HepG2 (cell line): ENCODE measurements at regions not wholly inside any gene's neighbourhood (a gene's known extent, or its start where the extent isn't known, plus 50 kb on each side); places are given as distances from the start of the nearest gene placed in this dataset.

Source experiments
- ATAC-seq: fragments of 200-7000 bp; cut with Tn5 transposase; 3 replicates; pipeline ENCODE4 v1.9.1; 2020; ENCODE audit warnings: mild to moderate bottlenecking, moderate library complexity
- BruUV-seq: library from RNA; stranded (reverse); fragments of 400-500 nt; replicated peaks from 2 replicates; lab custom pipeline; 2021; lab: Mats Ljungman, UMichigan
- CTCF ChIA-PET: fragments of 300-600 bp; formaldehyde crosslinking; extraction: SDS; loops from one replicate; lab custom pipeline; 2021; ENCODE audit warnings: low total read pairs, inconsistent platforms, low intra/inter-chr PET ratio; lab: Yijun Ruan, JAX
- POLR2A ChIA-PET: fragments of 350-600 bp; sonication (Branson Sonifier 250); formaldehyde crosslinking; loops from one replicate; lab custom pipeline; 2020; ENCODE audit warnings: antibody characterized with exemption, inconsistent platforms; lab: Yijun Ruan, JAX
- DNase-seq: peaks from one replicate; pipeline ENCODE4 v3.0.0-alpha.2; 2015; ENCODE audit warnings: low spot score
- FAIRE-seq: peaks from 3 replicates; lab custom pipeline; 2011; peaks lifted over from hg19 to GRCh38; lab: Jason Lieb, UNC
- H2AFZ ChIP-seq: one replicate; pipeline ENCODE4 v1.6.1; 2011; ENCODE audit warnings: low read length, inconsistent platforms
- H3K27ac ChIP-seq: fragments of 300-600 bp; 3 replicates; pipeline ENCODE4 v1.8.0; 2011; ENCODE audit warnings: mixed run types, mild to moderate bottlenecking, mixed read lengths, low read length, inconsistent platforms; ENCODE audit not compliant: insufficient read depth; ENCODE audit errors: extremely low read length
- H3K27me3 ChIP-seq, 2 experiments: fragments of 200-600 bp in 1 of 2; 2 replicates in 1 of 2; 3 replicates in 1 of 2; pipeline versions ENCODE4 v1.6.0 to v1.8.0; 2011; ENCODE audit warnings: low read length in 2 of 2, mild to moderate bottlenecking in 2 of 2, moderate library complexity in 2 of 2, inconsistent platforms in 1 of 2; ENCODE audit not compliant: insufficient read depth in 2 of 2, control insufficient read depth in 1 of 2
- H3K36me3 ChIP-seq, 2 experiments: fragments of 200-600 bp in 1 of 2; replicated peaks in 1 of 2; 2 replicates in 1 of 2; 3 replicates in 1 of 2; pipeline versions ENCODE4 v1.5.1 to v1.8.0; 2011; ENCODE audit warnings: low read length in 2 of 2, inconsistent platforms in 1 of 2; ENCODE audit not compliant: insufficient read depth in 2 of 2, control insufficient read depth in 1 of 2
- H3K4me1 ChIP-seq: 2 replicates; pipeline ENCODE4 v1.5.1; 2012; ENCODE audit warnings: low read length, inconsistent platforms; ENCODE audit not compliant: insufficient read depth
- H3K4me2 ChIP-seq: 2 replicates; pipeline ENCODE4 v1.6.0; 2011; ENCODE audit warnings: low read depth, low read length, inconsistent platforms
- H3K4me3 ChIP-seq, 3 experiments: fragments of 200-600 bp in 1 of 3; sonication (generic), shearing (Covaris generic) in 1 of 3; replicated peaks in 1 of 3; 2 replicates each; pipeline ENCODE4 v1.5.1; 2011 to 2016; ENCODE audit warnings: low read length in 3 of 3, inconsistent platforms in 2 of 3, low read depth in 2 of 3, mild to moderate bottlenecking in 2 of 3, control low read depth in 1 of 3, mixed read lengths in 1 of 3; ENCODE audit not compliant: insufficient read depth in 1 of 3
- H3K79me2 ChIP-seq: one replicate; pipeline ENCODE4 v1.6.1; 2011; ENCODE audit warnings: low read length, inconsistent platforms; ENCODE audit not compliant: insufficient read depth
- H3K9ac ChIP-seq: 2 replicates; pipeline ENCODE4 v1.6.0; 2011; ENCODE audit warnings: mild to moderate bottlenecking, low read depth, low read length, inconsistent platforms; ENCODE audit not compliant: insufficient read depth
- H3K9me3 ChIP-seq: 2 replicates; pipeline ENCODE4 v1.5.1; 2012; ENCODE audit warnings: mild to moderate bottlenecking, low read length
- H4K20me1 ChIP-seq: 2 replicates; pipeline ENCODE4 v1.6.0; 2011; ENCODE audit warnings: inconsistent platforms, mild to moderate bottlenecking, low read length, moderate library complexity; ENCODE audit not compliant: insufficient read depth
- ETV5 ChIP-seq: IDR thresholded peaks from 2 replicates; pipeline ENCODE4 v1.6.1; 2018; ENCODE audit warnings: missing biosample characterization, missing genetic modification reagents, inconsistent platforms, borderline replicate concordance
- KDM1A ChIP-seq: IDR thresholded peaks from 2 replicates; pipeline ENCODE4 v1.6.1; 2016; ENCODE audit warnings: missing compliant biosample characterization
- ZNF333 ChIP-seq: sonication (generic); formaldehyde crosslinking; IDR thresholded peaks from 2 replicates; pipeline ENCODE4 v1.4.0; 2020; ENCODE audit warnings: mild to moderate bottlenecking, missing genetic modification reagents, borderline replicate concordance
- WGBS: methylation state at CpG from one replicate; pipeline ENCODE4 v1.1.6; 2017; ENCODE audit warnings: low lambda C conversion rate; 5-methylcytosine and 5-hydroxymethylcytosine counted together
- in situ Hi-C: cut with HindIII; loops from 2 replicates; pipeline ENCODE4 v1.10.0; 2017; ENCODE audit warnings: low pct_unique_long_range_greater_than_20kb; ENCODE audit not compliant: extremely low pct_ligation_motif_present
- intact Hi-C: fragments of 100-400 bp; cut with micrococcal nuclease; formaldehyde crosslinking; loops from one replicate; pipeline ENCODE4 v1.10.0; 2022; ENCODE audit not compliant: unreplicated experiment
- TF ChIP-seq, protein P1 (sequence below): sonication (generic); formaldehyde crosslinking; IDR thresholded peaks from 2 replicates; pipeline ENCODE4 v1.5.0; 2020; ENCODE audit warnings: missing genetic modification reagents, mild to moderate bottlenecking, borderline replicate concordance
- TF ChIP-seq, protein P2 (sequence below): sonication (generic); formaldehyde crosslinking; IDR thresholded peaks from 2 replicates; pipeline ENCODE4 v1.5.1; 2020; ENCODE audit warnings: mild to moderate bottlenecking, missing genetic modification reagents, moderate library complexity

GRCh38 chr13:80483157-80483556, 142.2 kb upstream of the SPRY2 start:
- TF ChIP-seq ZNF333 (CRISPR knock-in tag) (no peak), ETV5 (CRISPR knock-in tag) (no peak), KDM1A (CRISPR knock-in tag) (no peak)
- TF ChIP-seq, protein P1, sequence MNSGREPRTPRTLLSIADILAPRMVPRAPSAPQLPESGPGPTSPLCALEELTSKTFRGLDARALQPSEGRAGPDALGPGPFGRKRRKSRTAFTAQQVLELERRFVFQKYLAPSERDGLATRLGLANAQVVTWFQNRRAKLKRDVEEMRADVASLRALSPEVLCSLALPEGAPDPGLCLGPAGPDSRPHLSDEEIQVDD (CRISPR knock-in tag) = no peak
- TF ChIP-seq, protein P2, sequence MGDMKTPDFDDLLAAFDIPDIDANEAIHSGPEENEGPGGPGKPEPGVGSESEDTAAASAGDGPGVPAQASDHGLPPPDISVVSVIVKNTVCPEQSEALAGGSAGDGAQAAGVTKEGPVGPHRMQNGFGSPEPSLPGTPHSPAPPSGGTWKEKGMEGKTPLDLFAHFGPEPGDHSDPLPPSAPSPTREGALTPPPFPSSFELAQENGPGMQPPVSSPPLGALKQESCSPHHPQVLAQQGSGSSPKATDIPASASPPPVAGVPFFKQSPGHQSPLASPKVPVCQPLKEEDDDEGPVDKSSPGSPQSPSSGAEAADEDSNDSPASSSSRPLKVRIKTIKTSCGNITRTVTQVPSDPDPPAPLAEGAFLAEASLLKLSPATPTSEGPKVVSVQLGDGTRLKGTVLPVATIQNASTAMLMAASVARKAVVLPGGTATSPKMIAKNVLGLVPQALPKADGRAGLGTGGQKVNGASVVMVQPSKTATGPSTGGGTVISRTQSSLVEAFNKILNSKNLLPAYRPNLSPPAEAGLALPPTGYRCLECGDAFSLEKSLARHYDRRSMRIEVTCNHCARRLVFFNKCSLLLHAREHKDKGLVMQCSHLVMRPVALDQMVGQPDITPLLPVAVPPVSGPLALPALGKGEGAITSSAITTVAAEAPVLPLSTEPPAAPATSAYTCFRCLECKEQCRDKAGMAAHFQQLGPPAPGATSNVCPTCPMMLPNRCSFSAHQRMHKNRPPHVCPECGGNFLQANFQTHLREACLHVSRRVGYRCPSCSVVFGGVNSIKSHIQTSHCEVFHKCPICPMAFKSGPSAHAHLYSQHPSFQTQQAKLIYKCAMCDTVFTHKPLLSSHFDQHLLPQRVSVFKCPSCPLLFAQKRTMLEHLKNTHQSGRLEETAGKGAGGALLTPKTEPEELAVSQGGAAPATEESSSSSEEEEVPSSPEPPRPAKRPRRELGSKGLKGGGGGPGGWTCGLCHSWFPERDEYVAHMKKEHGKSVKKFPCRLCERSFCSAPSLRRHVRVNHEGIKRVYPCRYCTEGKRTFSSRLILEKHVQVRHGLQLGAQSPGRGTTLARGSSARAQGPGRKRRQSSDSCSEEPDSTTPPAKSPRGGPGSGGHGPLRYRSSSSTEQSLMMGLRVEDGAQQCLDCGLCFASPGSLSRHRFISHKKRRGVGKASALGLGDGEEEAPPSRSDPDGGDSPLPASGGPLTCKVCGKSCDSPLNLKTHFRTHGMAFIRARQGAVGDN (CRISPR knock-in tag) = no peak
- Histone ChIP-seq H3K36me3 (no peaks in the 10 kb centered on the region), H3K27me3 (no peaks in the 10 kb centered on the region), H3K4me3 (no peak overlapping the region), H2AFZ (no peak overlapping the region), H3K27ac (no peak overlapping the region), H3K4me2 (no peak overlapping the region), H3K4me1 (no peaks in the 10 kb centered on the region), H3K9ac (no peak overlapping the region), H3K79me2 (no peaks in the 10 kb centered on the region), H4K20me1 (no peaks in the 10 kb centered on the region), H3K9me3 (peaks cover 20% of the 10 kb centered on the region; the same call in 1 of the 2 replicates)
- intact Hi-C loops (no loop called here), in situ Hi-C loops (no loop called here)
- ChIA-PET POLR2A (no interaction called here), CTCF (no interaction called here)
- FAIRE-seq = no peak
- 0% methylated on average over 1 of the region's 1 CpG for WGBS
- no TSS peak for BruUV-seq
- ATAC-seq = no peak
- no peak for DNase-seq
